GM18868 (cell line): ENCODE measurements at regions not wholly inside any gene's neighbourhood (a gene's known extent, or its start where the extent isn't known, plus 50 kb on each side); places are given as distances from the start of the nearest gene placed in this dataset.

ENCODE experiments used
- ATAC-seq: cut with Tn5 transposase; IDR thresholded peaks from one replicate; pipeline ENCODE4 v1.9.1; 2021; ENCODE audit warnings: mild to moderate bottlenecking, moderate library complexity; ENCODE audit not compliant: unreplicated experiment

GRCh38 chr3:174767853-174768382 lies 91.2 kb upstream of the NAALADL2 start:
- no peak for ATAC-seq

DNA sequence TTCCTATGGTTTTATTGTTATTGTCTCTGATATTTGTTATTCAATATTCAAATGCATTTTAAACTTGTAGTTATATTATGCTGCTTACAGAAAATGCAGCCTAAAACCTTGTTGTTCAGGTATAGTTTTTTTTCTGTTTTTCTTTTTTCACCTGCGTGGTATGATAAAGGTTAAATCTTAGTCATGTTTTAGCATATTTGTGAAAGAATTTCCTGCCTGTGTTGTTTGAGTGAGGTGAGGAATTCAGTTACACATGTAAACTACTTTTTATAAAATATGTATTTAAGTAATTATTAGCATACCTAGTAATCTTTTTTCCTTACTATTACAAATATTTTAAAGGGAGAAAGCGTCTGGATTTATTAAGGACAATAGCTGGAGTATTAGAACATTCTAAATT lies 90.0 kb upstream of the NAALADL2 start:
- ATAC-seq, result no peak

- no peak for ATAC-seq
Observed at GRCh38 chr3:174775603-174776002, 83.5 kb upstream of the NAALADL2 start.

DNA sequence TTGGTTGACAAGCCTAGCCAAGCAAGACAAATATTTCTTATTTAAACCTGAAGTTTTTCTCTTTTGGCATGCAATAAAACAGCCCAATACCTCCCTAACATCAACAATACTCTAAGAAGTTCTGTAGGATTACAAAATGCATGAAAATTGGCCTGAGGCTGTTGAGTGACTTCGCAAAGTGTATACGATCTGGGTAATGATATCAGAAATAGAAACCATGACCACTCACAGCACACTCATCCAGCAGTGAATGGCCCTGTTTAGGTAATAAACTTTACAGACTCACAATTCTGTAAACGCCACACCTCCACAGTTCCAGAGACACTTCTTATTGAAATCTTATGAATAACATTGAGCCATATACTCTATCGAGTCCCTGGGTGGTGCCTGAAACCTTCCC lies 83.0 kb upstream of the NAALADL2 start:
- ATAC-seq, result no peak

DNA sequence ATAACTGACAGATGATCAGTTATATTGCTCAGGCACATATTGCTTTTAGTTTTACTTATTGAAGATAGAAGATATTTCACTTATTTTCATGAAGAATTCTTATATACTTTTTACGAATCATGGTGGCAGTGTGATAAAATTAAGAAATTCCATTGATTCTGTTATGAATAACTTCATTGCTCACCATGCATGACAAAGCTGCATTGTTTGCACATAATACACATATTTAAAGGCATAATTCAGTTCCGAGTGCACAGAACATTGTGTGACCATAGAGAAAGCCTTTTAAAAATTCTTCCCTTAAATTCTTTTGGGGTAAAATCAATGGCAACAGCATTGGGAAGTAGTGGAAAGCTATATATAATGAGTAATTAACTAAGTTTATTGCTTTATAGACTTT lies 82.5 kb upstream of the NAALADL2 start:
- no peak for ATAC-seq

DNA sequence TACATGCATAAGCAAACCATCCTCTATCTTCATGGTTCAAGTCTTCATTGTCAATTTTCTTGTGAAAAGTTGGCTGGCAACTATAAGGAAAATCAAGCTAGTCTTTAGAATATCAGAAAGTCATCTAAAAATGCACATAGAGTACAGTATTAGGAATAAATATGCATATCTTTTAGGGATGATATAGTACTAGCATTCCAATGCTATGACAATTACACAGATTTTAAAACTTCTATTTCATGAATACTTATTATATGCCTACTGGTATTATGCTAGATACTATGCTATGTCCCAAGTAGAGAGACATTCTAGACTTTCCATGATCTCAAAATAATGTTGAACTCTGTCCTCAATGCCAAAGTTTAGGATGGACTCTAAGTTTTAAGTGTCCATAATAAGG lies 81.3 kb upstream of the NAALADL2 start:
- ATAC-seq, result no peak

DNA sequence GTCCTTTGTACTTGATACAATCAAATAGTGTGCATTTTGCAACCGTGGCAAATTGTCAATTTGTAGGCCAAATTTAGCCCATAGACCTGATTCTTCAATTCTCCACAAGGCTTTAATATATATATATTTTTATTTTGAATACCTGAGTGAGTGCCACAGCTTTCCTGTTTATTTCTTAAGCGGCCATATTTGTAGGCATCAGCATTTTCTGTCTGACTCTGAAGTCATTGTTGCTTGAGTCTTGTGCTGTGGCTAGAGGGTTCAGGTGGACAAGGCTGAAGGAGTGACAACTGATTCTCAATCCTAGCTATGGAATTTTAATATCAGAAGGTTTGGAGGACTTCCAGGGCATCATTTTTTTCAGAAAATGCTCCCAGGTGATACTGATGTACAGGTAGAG lies 75.6 kb upstream of the NAALADL2 start:
- no peak for ATAC-seq

GRCh38 chr3:174784206-174784934 lies 74.8 kb upstream of the NAALADL2 start:
- no peak for ATAC-seq

- no peak for ATAC-seq
Observed at GRCh38 chr3:174786825-174787224, 72.3 kb upstream of the NAALADL2 start.

- no peak for ATAC-seq
Observed at GRCh38 chr3:174791161-174791560, 68.0 kb upstream of the NAALADL2 start.

GRCh38 chr3:174792864-174793263 lies 66.3 kb upstream of the NAALADL2 start:
- ATAC-seq, result no peak
